Fibroblast of lung (primary cell): ENCODE measurements at regions not wholly inside any gene's neighbourhood (a gene's known extent, or its start where the extent isn't known, plus 50 kb on each side); places are given as distances from the start of the nearest gene placed in this dataset.

Experiments used
- DNase-seq, 2 donors: peaks; one replicate each; pipeline versions ENCODE4 v3.0.0 to v3.0.0-alpha.2; 2010; ENCODE audit warnings: low read depth in 2 of 2
- H2AFZ ChIP-seq: 2 replicates; pipeline ENCODE4 v1.5.1; 2012; ENCODE audit warnings: low read length, control low read depth, inconsistent platforms
- H3K27ac ChIP-seq: 2 replicates; pipeline ENCODE4 v1.5.1; 2011; ENCODE audit warnings: low read length, control low read depth; ENCODE audit not compliant: insufficient read depth
- H3K27me3 ChIP-seq: 2 replicates; pipeline ENCODE4 v1.5.1; 2011; ENCODE audit warnings: mild to moderate bottlenecking, low read length; ENCODE audit not compliant: control insufficient read depth, insufficient read depth
- H3K36me3 ChIP-seq: 2 replicates; pipeline ENCODE4 v1.5.1; 2011; ENCODE audit warnings: low read length; ENCODE audit not compliant: control insufficient read depth, insufficient read depth
- H3K4me1 ChIP-seq: 2 replicates; pipeline ENCODE4 v1.5.1; 2011; ENCODE audit warnings: low read length; ENCODE audit not compliant: control insufficient read depth, insufficient read depth; ENCODE audit errors: extremely low read depth
- H3K4me2 ChIP-seq: 2 replicates; pipeline ENCODE4 v1.5.1; 2011; ENCODE audit warnings: low read length, control low read depth; ENCODE audit not compliant: insufficient read depth; ENCODE audit errors: extremely low read depth
- H3K4me3 ChIP-seq, 4 experiments: fragments of 200-600 bp in 1 of 4; sonication (generic) in 1 of 4; replicated peaks in 1 of 4; 2 replicates each; pipeline ENCODE4 v1.5.1; 2011 to 2016; ENCODE audit warnings: low read length in 4 of 4, low read depth in 3 of 4, mild to moderate bottlenecking in 3 of 4, control low read depth in 2 of 4, inconsistent platforms in 1 of 4, mixed read lengths in 1 of 4; ENCODE audit not compliant: insufficient read depth in 1 of 4; ENCODE audit errors: control extremely low read depth in 1 of 4
- H3K79me2 ChIP-seq: 2 replicates; pipeline ENCODE4 v1.5.1; 2012; ENCODE audit warnings: mild to moderate bottlenecking, low read length, inconsistent platforms; ENCODE audit not compliant: control insufficient read depth, insufficient read depth
- H3K9ac ChIP-seq: 2 replicates; pipeline ENCODE4 v1.5.1; 2011; ENCODE audit warnings: mild to moderate bottlenecking, low read length, control low read depth; ENCODE audit not compliant: insufficient read depth
- H3K9me3 ChIP-seq: 2 replicates; pipeline ENCODE4 v1.5.1; 2012; ENCODE audit warnings: low read depth, low read length; ENCODE audit not compliant: control insufficient read depth, insufficient read depth
- H4K20me1 ChIP-seq: 2 replicates; pipeline ENCODE4 v1.5.1; 2011; ENCODE audit warnings: low read length; ENCODE audit not compliant: control insufficient read depth, insufficient read depth; ENCODE audit errors: extremely low read depth
- CTCF ChIP-seq, 2 donors: IDR thresholded peaks in 1 of 2; conservative IDR thresholded peaks in 1 of 2; 1 replicate in 1 of 2; 2 replicates in 1 of 2; pipeline ENCODE4 v1.5.1; 2011 to 2012; ENCODE audit warnings: low read length in 2 of 2, control low read depth in 1 of 2, inconsistent platforms in 1 of 2, low read depth in 1 of 2, mild to moderate bottlenecking in 1 of 2
- EZH2 ChIP-seq: IDR thresholded peaks from 2 replicates; pipeline ENCODE4 v1.5.1; 2012; ENCODE audit warnings: low read length, control low read depth, mild to moderate bottlenecking; ENCODE audit errors: missing control alignments

- Histone ChIP-seq H3K36me3 (no peaks in the 10 kb centered on the region), H3K4me2 (no peak overlapping the region), H3K9me3 (no peaks in the 10 kb centered on the region), H3K4me3 (no peak overlapping the region), H3K79me2 (no peaks in the 10 kb centered on the region), H4K20me1 (no peaks in the 10 kb centered on the region), H3K4me1 (no peaks in the 10 kb centered on the region), H3K27ac (no peak overlapping the region), H3K9ac (no peak overlapping the region), H2AFZ (no peak overlapping the region), H3K27me3 (no peaks in the 10 kb centered on the region)
- DNase-seq, result no peak
- no peak for TF ChIP-seq EZH2
- TF ChIP-seq CTCF (conservative IDR thresholded peaks at IDR 0.05 in 1 of 2, IDR thresholded peaks at IDR 0.05 in 1 of 2; ENCODE audit: low read depth in 1 of 2, low read length in 2 of 2), result no peak
These were observed 411.4 kb upstream of the FAT3 start for GRCh38 chr11:91813263-91813662.

GRCh38 chr11:91810871-91811270 is 413.7 kb upstream of the FAT3 start:
- Histone ChIP-seq H3K79me2 (no peaks in the 10 kb centered on the region), H3K4me3 (no peak overlapping the region), H3K4me2 (no peak overlapping the region), H3K27ac (no peak overlapping the region), H2AFZ (no peak overlapping the region), H3K36me3 (no peaks in the 10 kb centered on the region), H3K27me3 (no peaks in the 10 kb centered on the region), H4K20me1 (no peaks in the 10 kb centered on the region), H3K4me1 (no peaks in the 10 kb centered on the region), H3K9me3 (no peaks in the 10 kb centered on the region), H3K9ac (no peak overlapping the region)
- TF ChIP-seq EZH2, result no peak
- TF ChIP-seq CTCF (conservative IDR thresholded peaks at IDR 0.05 in 1 of 2, IDR thresholded peaks at IDR 0.05 in 1 of 2; ENCODE audit: low read depth in 1 of 2, low read length in 2 of 2), result no peak
- DNase-seq, result no peak

GRCh38 chr11:91805293-91805692 is 419.3 kb upstream of the FAT3 start:
- H3K79me2 ChIP-seq, result no peaks in the 10 kb centered on the region
- DNase-seq, result peak in 1 of 2 donors; percentile 19
- no peak overlapping the region for H3K4me3 ChIP-seq
- no peaks in the 10 kb centered on the region for H3K9me3 ChIP-seq
- no peaks in the 10 kb centered on the region for H3K4me1 ChIP-seq
- no peaks in the 10 kb centered on the region for H3K36me3 ChIP-seq
- no peak overlapping the region for H3K9ac ChIP-seq
- no peaks in the 10 kb centered on the region for H3K27me3 ChIP-seq
- no peak overlapping the region for H3K4me2 ChIP-seq
- TF ChIP-seq CTCF (conservative IDR thresholded peaks at IDR 0.05 in 1 of 2, IDR thresholded peaks at IDR 0.05 in 1 of 2; ENCODE audit: low read depth in 1 of 2, low read length in 2 of 2), result no peak
- no peak for TF ChIP-seq EZH2
- no peak overlapping the region for H2AFZ ChIP-seq
- H3K27ac ChIP-seq, result no peak overlapping the region
- H4K20me1 ChIP-seq, result no peaks in the 10 kb centered on the region
